ENCODE measurements at regions not wholly inside any gene's neighbourhood (a gene's known extent, or its start where the extent isn't known, plus 50 kb on each side); places are given as distances from the start of the nearest gene placed in this dataset.
A peak's percentile ranks its signal among the peaks of the same experiment; 100 is the strongest.

DNA sequence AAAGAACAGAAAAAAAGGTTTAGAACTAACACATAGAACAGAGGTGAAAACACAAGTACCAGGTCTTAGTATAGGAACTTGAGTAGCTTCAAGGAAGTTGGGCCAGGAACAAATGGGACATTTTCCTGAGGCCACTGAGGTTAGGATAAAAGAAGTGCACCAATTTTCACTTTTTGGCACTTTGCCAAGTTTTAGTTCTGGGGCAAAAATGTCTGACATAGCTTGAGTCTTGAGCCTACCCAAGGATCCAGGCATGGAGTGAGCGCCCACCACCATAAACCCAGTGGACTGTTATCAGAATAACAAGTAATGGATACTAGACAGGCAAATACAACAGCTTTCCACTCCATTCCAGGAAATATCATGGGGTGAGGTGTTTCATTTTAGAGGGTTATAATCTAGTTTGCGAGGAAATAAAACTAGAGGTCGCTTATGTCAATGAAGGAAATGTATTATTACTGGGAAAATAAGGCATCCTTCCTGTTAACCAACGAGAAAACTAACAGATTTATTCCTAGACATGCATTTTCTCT is 199.7 kb upstream of the HMGA2 start:
- H3K4me3 ChIP-seq (ENCODE audit: low read depth, low read length) = no peak overlapping the region
- no peak for DNase-seq (ENCODE audit: low read depth)
- TF ChIP-seq, protein P1, sequence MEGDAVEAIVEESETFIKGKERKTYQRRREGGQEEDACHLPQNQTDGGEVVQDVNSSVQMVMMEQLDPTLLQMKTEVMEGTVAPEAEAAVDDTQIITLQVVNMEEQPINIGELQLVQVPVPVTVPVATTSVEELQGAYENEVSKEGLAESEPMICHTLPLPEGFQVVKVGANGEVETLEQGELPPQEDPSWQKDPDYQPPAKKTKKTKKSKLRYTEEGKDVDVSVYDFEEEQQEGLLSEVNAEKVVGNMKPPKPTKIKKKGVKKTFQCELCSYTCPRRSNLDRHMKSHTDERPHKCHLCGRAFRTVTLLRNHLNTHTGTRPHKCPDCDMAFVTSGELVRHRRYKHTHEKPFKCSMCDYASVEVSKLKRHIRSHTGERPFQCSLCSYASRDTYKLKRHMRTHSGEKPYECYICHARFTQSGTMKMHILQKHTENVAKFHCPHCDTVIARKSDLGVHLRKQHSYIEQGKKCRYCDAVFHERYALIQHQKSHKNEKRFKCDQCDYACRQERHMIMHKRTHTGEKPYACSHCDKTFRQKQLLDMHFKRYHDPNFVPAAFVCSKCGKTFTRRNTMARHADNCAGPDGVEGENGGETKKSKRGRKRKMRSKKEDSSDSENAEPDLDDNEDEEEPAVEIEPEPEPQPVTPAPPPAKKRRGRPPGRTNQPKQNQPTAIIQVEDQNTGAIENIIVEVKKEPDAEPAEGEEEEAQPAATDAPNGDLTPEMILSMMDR (IDR thresholded peaks at IDR 0.05; ENCODE audit: low read depth, low read length, missing control alignments) = no peak
- in situ Hi-C loops (cut with HindIII; ENCODE audit: low sequenced_read_pairs) = loop anchor here (5.0 kb wide), 1 partner anchor 68 kb away; no protein-coding TSS in a partner anchor

DNA sequence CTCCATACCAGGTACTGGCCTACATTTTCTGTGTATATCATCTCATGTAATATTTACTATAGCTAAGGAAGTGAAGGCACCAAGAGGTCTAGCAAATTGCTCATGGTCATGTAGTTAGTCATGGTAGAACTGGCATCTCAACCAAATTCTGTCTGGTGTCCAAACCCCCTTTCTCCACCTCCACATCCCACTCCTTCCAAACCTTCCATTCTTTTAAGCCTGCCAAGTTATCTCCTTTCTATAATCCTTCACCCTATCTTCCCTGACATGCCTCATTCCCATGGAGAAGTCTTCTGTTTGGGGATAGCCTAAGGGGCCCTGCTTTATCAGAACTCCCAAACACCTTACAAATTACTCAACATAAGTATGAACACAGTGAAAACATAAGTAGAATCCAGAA is 196.2 kb upstream of the HMGA2 start:
- no peak overlapping the region for H3K4me3 ChIP-seq (ENCODE audit: low read depth, low read length)
- no peak for DNase-seq (ENCODE audit: low read depth)
- in situ Hi-C loops (cut with HindIII; ENCODE audit: low sequenced_read_pairs) = loop anchor here (5.0 kb wide), 1 partner anchor 64 kb away; no protein-coding TSS in a partner anchor
- TF ChIP-seq, protein P1 (IDR thresholded peaks at IDR 0.05; ENCODE audit: low read depth, low read length, missing control alignments) = no peak

DNA sequence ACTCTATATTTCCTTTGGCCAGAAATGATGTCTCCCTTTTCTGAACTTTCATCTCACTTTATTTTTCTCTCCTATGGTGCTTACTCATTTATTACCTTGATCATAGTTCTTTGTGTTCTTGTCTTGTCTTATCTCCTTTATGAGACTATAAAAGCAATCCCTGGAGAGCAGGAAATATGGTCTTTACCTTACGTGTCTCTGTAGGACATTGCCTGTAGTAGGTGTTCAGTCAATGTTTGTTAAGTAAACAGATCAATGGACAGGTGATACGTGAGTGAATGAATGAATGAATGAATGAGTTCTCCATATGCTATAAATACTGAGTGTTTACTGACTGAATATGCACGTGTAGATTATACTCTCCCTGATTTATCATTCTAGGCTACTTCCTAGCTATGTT is 193.7 kb upstream of the HMGA2 start:
- in situ Hi-C loops (cut with HindIII; ENCODE audit: low sequenced_read_pairs) = no loop called here

DNA sequence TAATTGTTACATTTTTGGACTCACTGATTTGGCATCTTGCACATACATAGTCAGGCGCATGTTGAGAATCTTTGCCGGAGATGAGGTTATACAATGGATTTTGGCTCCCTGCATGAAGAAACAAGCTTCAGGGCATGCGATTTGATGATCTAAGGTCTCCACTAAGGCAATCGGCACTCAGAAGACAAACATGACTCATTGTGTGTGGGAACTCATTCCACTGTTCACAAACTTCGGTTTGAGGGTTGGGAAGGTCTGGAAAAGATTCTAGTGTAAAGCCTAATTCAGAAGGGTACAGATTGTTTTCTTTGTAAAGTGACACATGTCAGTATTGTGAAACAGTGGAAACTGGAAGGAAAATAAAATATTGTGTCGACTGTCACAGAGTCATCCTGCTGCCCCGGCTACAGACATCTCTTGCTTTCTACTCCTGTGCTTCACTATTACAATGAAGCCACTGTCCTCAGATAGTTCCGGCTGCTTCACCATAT is 192.6 kb upstream of the HMGA2 start:
- no peak overlapping the region for H3K4me3 ChIP-seq (ENCODE audit: low read depth, low read length)
- TF ChIP-seq, protein P1 (IDR thresholded peaks at IDR 0.05; ENCODE audit: low read depth, low read length, missing control alignments) = no peak
- in situ Hi-C loops (cut with HindIII; ENCODE audit: low sequenced_read_pairs) = no loop called here
- DNase-seq (ENCODE audit: low read depth) = peak; percentile 98

More for the DNA sequence above, 193.7 kb upstream of the HMGA2 start:
- DNase-seq (ENCODE audit: low read depth) = no peak
- no peak overlapping the region for H3K4me3 ChIP-seq (ENCODE audit: low read depth, low read length)
- TF ChIP-seq, protein P1 (IDR thresholded peaks at IDR 0.05; ENCODE audit: low read depth, low read length, missing control alignments) = no peak

DNA sequence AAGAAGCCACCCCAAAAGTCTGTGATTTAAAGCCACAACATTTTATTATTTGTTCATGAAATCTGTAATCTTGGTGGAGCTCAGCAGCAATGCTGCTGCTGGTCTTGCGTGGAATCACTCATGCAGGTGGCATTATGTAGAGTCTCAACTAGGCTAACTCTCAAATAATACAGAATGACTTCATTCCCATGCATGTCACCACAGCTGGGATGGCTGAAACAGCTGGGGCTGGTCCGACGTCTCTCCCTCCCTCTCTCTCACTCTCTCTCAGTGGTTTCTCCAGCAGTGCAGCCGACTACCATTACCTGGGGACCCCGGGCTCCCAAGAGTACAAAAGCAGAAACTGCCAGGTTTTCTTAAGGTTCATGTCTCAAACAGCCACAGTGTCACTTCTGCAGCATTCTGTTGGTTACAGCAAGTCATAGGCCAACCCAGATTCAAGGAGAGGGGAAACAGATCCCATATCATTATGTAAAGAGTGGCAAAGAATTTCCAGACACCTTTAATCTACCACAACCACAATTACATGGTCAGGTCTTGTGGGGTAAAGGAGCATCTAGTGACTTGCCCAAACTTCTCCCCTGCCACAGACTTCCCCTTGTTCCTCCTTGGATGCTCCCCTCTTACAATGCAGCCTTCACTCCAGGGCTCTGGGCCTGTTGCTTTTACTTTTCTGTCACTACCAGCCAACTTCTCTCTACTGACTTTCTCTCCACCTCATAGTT is 192.0 kb upstream of the HMGA2 start:
- no peak overlapping the region for H3K4me3 ChIP-seq (ENCODE audit: low read depth, low read length)
- TF ChIP-seq, protein P1 (IDR thresholded peaks at IDR 0.05; ENCODE audit: low read depth, low read length, missing control alignments) = no peak
- in situ Hi-C loops (cut with HindIII; ENCODE audit: low sequenced_read_pairs) = no loop called here
- no peak for DNase-seq (ENCODE audit: low read depth)

DNA sequence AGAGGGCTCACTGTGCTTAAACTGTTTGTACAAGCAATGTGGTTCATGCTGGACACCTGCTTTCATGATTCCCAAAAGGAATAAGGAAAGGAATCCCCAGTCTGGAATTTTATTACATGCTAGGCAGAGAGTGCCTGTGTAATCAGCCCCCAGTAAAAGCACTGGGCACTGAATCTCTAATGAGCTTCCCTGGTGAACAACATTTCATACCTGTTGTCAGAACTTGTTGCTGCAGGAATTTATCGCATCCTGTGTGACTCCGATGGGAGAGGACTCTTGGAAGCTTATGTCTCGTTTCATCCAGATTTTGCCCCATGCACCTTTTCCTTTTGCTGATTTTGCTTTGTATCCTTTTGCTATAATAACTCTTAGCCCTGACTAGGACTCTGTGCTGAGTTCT is 190.2 kb upstream of the HMGA2 start:
- in situ Hi-C loops (cut with HindIII; ENCODE audit: low sequenced_read_pairs) = no loop called here
- TF ChIP-seq, protein P1 (IDR thresholded peaks at IDR 0.05; ENCODE audit: low read depth, low read length, missing control alignments) = no peak
- no peak overlapping the region for H3K4me3 ChIP-seq (ENCODE audit: low read depth, low read length)
- no peak for DNase-seq (ENCODE audit: low read depth)

Measured in astrocyte of the cerebellum (primary cell).